Hepatocyte (in vitro differentiated cells): ENCODE measurements at regions not wholly inside any gene's neighbourhood (a gene's known extent, or its start where the extent isn't known, plus 50 kb on each side); places are given as distances from the start of the nearest gene placed in this dataset.

Experiments
- CTCF ChIP-seq: fragments of 200-600 bp; sonication (generic); IDR thresholded peaks from 2 replicates; pipeline ENCODE4 v1.5.1; 2016; ENCODE audit warnings: antibody characterized with exemption, mild to moderate bottlenecking; ENCODE audit not compliant: poor library complexity
- EZH2 ChIP-seq: fragments of 200-600 bp; sonication (generic); IDR thresholded peaks from 2 replicates; pipeline ENCODE4 v1.6.1; 2016; ENCODE audit warnings: antibody characterized with exemption, mild to moderate bottlenecking, borderline replicate concordance
- EZH2phosphoT487 ChIP-seq: fragments of 200-600 bp; sonication (generic); IDR thresholded peaks from one replicate; pipeline ENCODE4 v1.6.1; 2018; ENCODE audit warnings: antibody characterized with exemption, mild to moderate bottlenecking, low read depth, moderate library complexity; ENCODE audit not compliant: unreplicated experiment, severe bottlenecking

GRCh38 chr7:23887660-23888059, 177.6 kb downstream of the STK31 start:
- no peak for TF ChIP-seq CTCF
- no peak for TF ChIP-seq EZH2
- TF ChIP-seq EZH2phosphoT487 = no peak
